ENCODE measurements at regions not wholly inside any gene's neighbourhood (a gene's known extent, or its start where the extent isn't known, plus 50 kb on each side); places are given as distances from the start of the nearest gene placed in this dataset.

DNA sequence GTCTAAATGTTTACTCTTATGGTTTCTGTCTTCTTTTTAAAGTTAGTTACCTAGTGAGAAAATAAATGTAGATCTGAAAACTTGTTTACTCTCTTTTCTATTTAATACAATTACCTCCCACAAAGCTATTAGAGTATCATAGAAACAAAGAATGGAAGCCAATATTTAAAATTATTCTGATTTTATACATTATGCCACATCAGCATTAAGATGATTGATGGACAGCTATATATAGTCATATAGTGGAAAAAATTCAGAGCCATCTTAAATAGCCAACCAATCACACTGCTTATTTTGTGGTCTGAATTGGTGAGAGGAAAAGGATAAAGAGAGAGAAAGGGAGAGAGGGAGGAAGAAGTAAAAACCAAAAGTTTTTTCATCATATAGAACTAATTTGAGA is 1101.8 kb downstream of the PCDH19 start:
- TF ChIP-seq, protein P1, sequence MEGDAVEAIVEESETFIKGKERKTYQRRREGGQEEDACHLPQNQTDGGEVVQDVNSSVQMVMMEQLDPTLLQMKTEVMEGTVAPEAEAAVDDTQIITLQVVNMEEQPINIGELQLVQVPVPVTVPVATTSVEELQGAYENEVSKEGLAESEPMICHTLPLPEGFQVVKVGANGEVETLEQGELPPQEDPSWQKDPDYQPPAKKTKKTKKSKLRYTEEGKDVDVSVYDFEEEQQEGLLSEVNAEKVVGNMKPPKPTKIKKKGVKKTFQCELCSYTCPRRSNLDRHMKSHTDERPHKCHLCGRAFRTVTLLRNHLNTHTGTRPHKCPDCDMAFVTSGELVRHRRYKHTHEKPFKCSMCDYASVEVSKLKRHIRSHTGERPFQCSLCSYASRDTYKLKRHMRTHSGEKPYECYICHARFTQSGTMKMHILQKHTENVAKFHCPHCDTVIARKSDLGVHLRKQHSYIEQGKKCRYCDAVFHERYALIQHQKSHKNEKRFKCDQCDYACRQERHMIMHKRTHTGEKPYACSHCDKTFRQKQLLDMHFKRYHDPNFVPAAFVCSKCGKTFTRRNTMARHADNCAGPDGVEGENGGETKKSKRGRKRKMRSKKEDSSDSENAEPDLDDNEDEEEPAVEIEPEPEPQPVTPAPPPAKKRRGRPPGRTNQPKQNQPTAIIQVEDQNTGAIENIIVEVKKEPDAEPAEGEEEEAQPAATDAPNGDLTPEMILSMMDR (IDR thresholded peaks at IDR 0.05; ENCODE audit: unreplicated experiment) = no peak
- H3K4me1 Mint-ChIP-seq = peaks cover 15% of the 10 kb centered on the region
- no peak for DNase-seq (ENCODE audit: low spot score in 2 of 2, unreplicated experiment in 2 of 2)
- no peaks in the 10 kb centered on the region for H3K27me3 Mint-ChIP-seq (ENCODE audit: low read depth)
- H3K27ac Mint-ChIP-seq = no peak overlapping the region
- no peaks in the 10 kb centered on the region for H3K36me3 Mint-ChIP-seq
- H3K9me3 Mint-ChIP-seq = no peaks in the 10 kb centered on the region
- H3K4me3 Mint-ChIP-seq = no peak overlapping the region

DNA sequence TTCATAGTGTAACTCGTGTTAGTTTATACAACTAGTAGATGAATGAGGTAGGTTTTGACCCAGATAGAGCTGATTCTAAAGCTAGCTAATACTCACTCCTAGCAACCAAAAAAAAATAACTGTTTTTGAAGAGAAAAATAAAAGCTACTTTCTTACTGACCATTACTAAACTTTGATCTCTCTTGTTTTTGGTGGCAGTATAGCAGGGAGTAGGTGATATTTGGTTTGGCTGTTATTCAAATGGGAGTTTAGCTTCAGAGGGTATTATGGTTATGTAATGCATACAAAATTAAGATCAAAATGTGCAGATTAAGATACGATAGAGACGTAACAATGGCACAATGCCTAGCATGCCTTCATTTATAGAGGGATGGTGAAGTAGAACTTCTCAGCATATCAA is 1104.5 kb downstream of the PCDH19 start:
- no peak overlapping the region for H3K4me3 Mint-ChIP-seq
- no peak for DNase-seq (ENCODE audit: low spot score in 2 of 2, unreplicated experiment in 2 of 2)
- H3K27me3 Mint-ChIP-seq (ENCODE audit: low read depth) = no peaks in the 10 kb centered on the region
- no peaks in the 10 kb centered on the region for H3K9me3 Mint-ChIP-seq
- H3K27ac Mint-ChIP-seq = no peak overlapping the region
- peaks cover 19% of the 10 kb centered on the region for H3K4me1 Mint-ChIP-seq
- TF ChIP-seq, protein P1 (IDR thresholded peaks at IDR 0.05; ENCODE audit: unreplicated experiment) = no peak
- H3K36me3 Mint-ChIP-seq = no peaks in the 10 kb centered on the region

DNA sequence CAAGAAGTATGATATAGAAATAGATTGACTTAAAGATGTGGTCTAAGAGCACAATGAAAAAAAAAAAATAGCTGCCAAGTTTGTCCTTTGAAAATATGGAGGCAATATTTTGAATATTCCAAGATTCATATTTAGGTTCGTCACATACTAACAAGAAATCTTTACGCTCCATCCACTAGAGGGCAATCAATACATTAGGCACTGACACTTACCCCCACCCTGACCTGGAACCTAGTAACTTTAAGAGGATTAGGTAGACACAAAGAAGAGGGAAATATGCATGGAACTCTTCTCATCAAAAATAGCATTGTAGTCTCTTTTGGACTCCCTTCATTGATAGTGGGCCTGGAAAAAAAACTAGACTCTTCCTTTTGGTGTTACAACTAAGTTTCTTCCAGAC is 1108.1 kb downstream of the PCDH19 start:
- Mint-ChIP-seq H3K9me3 (no peaks in the 10 kb centered on the region), H3K27ac (no peak overlapping the region), H3K36me3 (no peaks in the 10 kb centered on the region), H3K27me3 (ENCODE audit: low read depth) (no peaks in the 10 kb centered on the region), H3K4me3 (no peak overlapping the region), H3K4me1 (peaks cover 15% of the 10 kb centered on the region)
- TF ChIP-seq, protein P1 (IDR thresholded peaks at IDR 0.05; ENCODE audit: unreplicated experiment) = no peak
- DNase-seq (ENCODE audit: low spot score in 2 of 2, unreplicated experiment in 2 of 2) = no peak

DNA sequence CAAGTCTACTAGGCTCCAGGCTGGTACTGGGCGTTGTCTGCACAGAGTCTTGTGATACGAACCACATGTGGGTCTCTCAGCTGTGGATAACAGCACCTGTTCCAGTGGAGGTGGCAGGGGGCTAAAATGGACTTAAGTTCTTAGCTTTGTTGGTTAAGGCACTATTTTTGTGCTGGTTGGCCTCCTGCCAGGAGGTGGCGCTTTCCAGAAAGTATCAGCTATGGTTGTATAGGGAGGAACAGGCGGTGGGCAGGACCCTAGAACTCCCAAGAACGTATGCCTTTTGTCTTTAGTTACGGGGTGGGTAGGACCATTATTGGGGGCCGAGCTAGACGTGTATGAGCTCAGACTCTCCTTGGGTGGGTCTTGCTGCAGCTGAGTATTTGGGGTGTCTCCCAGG is 1138.4 kb downstream of the PCDH19 start:
- no peak for DNase-seq (ENCODE audit: low spot score in 2 of 2, unreplicated experiment in 2 of 2)
- TF ChIP-seq, protein P1 (IDR thresholded peaks at IDR 0.05; ENCODE audit: unreplicated experiment) = no peak
- Mint-ChIP-seq H3K9me3 (peaks cover 60% of the 10 kb centered on the region), H3K4me3 (no peak overlapping the region), H3K27me3 (ENCODE audit: low read depth) (no peaks in the 10 kb centered on the region), H3K27ac (no peak overlapping the region), H3K4me1 (no peaks in the 10 kb centered on the region), H3K36me3 (no peaks in the 10 kb centered on the region)

DNA sequence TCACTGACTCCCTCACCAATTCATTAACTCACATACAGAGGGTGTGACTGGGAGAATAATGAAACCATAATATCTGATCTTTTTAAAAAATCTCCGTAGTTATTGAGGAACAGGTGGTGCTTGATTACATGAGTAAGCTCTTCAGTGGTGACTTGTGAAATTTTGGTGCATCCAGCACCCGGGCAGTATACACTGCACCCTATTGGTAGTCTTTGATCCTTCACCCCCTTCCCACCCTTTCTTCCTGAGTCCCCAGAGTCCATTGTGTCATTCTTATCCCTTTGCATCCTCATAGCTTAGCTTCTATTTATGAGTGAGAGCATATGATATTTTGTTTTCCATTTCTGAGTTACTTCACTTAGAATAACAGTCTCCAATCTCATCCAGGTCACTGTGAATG is 1143.8 kb downstream of the PCDH19 start:
- TF ChIP-seq, protein P1 (IDR thresholded peaks at IDR 0.05; ENCODE audit: unreplicated experiment) = no peak
- Mint-ChIP-seq H3K27ac (no peak overlapping the region), H3K4me1 (no peaks in the 10 kb centered on the region), H3K36me3 (no peaks in the 10 kb centered on the region), H3K4me3 (no peak overlapping the region), H3K27me3 (ENCODE audit: low read depth) (no peaks in the 10 kb centered on the region), H3K9me3 (peaks cover 49% of the 10 kb centered on the region)
- no peak for DNase-seq (ENCODE audit: low spot score in 2 of 2, unreplicated experiment in 2 of 2)

DNA sequence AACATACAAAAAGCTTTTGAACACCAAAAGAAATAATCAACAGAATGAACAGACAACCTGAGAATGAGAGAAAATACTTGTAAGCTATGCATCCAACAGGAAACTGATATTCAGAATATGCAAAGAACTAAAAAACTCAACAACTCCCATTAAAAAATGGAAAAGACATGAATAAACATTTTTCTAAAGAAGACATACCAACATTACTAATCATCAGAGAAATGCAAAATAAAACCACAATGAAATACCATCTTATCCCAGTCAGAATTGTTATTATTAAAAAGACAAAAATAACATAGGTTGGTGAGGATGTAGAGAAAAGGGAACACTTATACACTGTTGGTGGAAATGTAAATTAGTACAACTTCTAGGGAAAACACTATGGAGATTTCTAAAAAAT is 1161.9 kb downstream of the PCDH19 start:
- no peaks in the 10 kb centered on the region for H3K36me3 Mint-ChIP-seq
- TF ChIP-seq, protein P1 (IDR thresholded peaks at IDR 0.05; ENCODE audit: unreplicated experiment) = no peak
- H3K27me3 Mint-ChIP-seq (ENCODE audit: low read depth) = no peaks in the 10 kb centered on the region
- H3K9me3 Mint-ChIP-seq = peaks cover 7% of the 10 kb centered on the region
- H3K4me1 Mint-ChIP-seq = no peaks in the 10 kb centered on the region
- no peak overlapping the region for H3K27ac Mint-ChIP-seq
- DNase-seq (ENCODE audit: low spot score in 2 of 2, unreplicated experiment in 2 of 2) = no peak
- no peak overlapping the region for H3K4me3 Mint-ChIP-seq
